ENCODE measurements at regions not wholly inside any gene's neighbourhood (a gene's known extent, or its start where the extent isn't known, plus 50 kb on each side); places are given as distances from the start of the nearest gene placed in this dataset.

DNA sequence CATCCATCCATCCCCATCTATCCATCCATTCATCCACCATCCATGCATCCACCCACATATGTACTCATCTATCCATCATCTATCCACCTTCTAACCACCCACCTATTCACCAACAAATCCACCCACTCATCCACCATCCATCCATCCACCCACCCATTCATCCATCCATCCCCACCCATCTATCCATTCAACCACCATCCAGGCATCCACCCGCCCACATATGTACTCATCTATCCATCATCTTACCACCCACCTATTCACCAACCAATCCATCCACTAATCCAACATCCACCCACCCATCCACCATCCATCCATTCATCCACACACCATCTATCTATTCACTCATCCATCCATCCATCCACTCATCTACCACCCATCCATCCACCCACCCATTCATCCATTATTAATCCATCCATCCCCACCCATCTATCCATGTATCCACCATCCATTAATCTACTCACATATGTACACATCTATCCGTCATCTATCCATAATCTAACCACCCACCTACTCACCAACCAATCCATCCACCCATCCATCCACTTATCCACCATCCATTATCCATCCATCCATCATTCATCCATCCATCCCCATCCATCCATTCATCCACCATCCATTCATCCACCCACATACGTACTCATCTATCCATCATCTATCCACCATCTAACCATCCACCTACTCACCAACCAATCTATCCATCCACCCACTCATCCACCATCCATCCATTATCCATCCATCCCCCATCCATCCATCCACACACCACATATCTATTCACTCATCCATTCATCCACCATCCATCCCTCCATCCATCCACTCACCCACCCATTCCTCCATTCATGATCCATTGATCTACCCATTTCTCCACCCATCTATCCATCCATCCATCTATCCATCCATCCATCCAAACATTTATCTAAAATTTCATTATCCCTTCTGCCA lies 940.0 kb downstream of the BRD1 start:
- TF ChIP-seq CTCF (IDR thresholded peaks at IDR 0.05; ENCODE audit: insufficient read depth, low read length) (no peak), SPI1 (IDR thresholded peaks at IDR 0.05; ENCODE audit: borderline replicate concordance, low read depth) (no peak)
- TF ChIP-seq, protein P1, sequence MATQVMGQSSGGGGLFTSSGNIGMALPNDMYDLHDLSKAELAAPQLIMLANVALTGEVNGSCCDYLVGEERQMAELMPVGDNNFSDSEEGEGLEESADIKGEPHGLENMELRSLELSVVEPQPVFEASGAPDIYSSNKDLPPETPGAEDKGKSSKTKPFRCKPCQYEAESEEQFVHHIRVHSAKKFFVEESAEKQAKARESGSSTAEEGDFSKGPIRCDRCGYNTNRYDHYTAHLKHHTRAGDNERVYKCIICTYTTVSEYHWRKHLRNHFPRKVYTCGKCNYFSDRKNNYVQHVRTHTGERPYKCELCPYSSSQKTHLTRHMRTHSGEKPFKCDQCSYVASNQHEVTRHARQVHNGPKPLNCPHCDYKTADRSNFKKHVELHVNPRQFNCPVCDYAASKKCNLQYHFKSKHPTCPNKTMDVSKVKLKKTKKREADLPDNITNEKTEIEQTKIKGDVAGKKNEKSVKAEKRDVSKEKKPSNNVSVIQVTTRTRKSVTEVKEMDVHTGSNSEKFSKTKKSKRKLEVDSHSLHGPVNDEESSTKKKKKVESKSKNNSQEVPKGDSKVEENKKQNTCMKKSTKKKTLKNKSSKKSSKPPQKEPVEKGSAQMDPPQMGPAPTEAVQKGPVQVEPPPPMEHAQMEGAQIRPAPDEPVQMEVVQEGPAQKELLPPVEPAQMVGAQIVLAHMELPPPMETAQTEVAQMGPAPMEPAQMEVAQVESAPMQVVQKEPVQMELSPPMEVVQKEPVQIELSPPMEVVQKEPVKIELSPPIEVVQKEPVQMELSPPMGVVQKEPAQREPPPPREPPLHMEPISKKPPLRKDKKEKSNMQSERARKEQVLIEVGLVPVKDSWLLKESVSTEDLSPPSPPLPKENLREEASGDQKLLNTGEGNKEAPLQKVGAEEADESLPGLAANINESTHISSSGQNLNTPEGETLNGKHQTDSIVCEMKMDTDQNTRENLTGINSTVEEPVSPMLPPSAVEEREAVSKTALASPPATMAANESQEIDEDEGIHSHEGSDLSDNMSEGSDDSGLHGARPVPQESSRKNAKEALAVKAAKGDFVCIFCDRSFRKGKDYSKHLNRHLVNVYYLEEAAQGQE (IDR thresholded peaks at IDR 0.05; ENCODE audit: insufficient replicate concordance, low read depth): no peak

Data from HL-60 (cell line).